ENCODE measurements at regions not wholly inside any gene's neighbourhood (a gene's known extent, or its start where the extent isn't known, plus 50 kb on each side); places are given as distances from the start of the nearest gene placed in this dataset.

DNA sequence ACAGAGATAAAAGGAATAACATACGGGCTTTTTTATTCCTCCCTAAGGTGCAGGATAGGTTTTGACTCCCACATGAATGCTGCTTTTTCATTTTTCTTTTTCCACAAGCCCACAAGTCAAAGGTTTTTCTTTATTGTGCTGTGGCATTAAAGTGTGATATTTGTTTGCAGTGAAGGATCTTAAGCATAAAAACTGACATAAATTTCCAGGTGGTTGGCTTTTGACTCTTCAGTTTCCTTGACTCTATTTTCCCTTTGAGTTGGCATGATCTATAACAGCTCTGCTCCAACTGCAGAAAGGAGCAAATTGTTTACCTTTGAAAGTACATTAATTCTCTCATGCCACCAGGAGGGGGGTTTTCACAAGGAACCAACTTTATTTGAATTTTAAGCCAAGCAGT, 326.2 kb upstream of the FAM98A start:
- Mint-ChIP-seq H3K27ac (no peak overlapping the region), H3K36me3 (no peaks in the 10 kb centered on the region), H3K4me1 (no peaks in the 10 kb centered on the region), H3K9me3 (peaks cover 0 to 4% (median 1%) of the 10 kb centered on the region in 7 donors), H3K4me3 (no peak overlapping the region), H3K27me3 (ENCODE audit: low read depth in 3 of 3) (peaks cover 0 to 4% (median 0%) of the 10 kb centered on the region in 3 donors)
- Histone ChIP-seq H4K20me1 (ENCODE audit: insufficient read depth, low read length) (no peaks in the 10 kb centered on the region), H3K36me3 (replicated peaks in 1 of 2; ENCODE audit: control insufficient read depth in 1 of 2, insufficient read depth in 2 of 2, low read length in 2 of 2) (no peaks in the 10 kb centered on the region), H3K4me2 (replicated peaks; ENCODE audit: extremely low read depth, low read length, poor library complexity, severe bottlenecking) (no peak overlapping the region), H3K9ac (ENCODE audit: insufficient read depth, low read length, poor library complexity, severe bottlenecking) (no peak overlapping the region), H3K4me3 (replicated peaks in 1 of 3; ENCODE audit: low read depth in 2 of 3, low read length in 3 of 3) (no peak overlapping the region), H2AFZ (ENCODE audit: insufficient read depth, low read depth, low read length, poor library complexity, severe bottlenecking) (no peak overlapping the region), H3K27me3 (ENCODE audit: control insufficient read depth in 2 of 2, insufficient read depth in 2 of 2, low read length in 2 of 2) (no peaks in the 10 kb centered on the region), H3K79me2 (ENCODE audit: insufficient read depth, low read length) (no peaks in the 10 kb centered on the region), H3K27ac (ENCODE audit: low read depth in 1 of 2, low read length in 2 of 2) (no peak overlapping the region), H3K4me1 (ENCODE audit: control insufficient read depth in 1 of 2, insufficient read depth in 2 of 2, low read length in 2 of 2) (no peaks in the 10 kb centered on the region), H3K9me3 (replicated peaks in 1 of 2; ENCODE audit: control insufficient read depth in 1 of 2, insufficient read depth in 1 of 2, low read length in 2 of 2) (no peaks in the 10 kb centered on the region)
- no peak for TF ChIP-seq CTCF (IDR thresholded peaks at IDR 0.05)
- intact Hi-C loops (cut with micrococcal nuclease), result no loop called here
- no CpG with 5 or more reads among the region's 1 CpG for WGBS (ENCODE audit: insufficient coverage)
- no peak for DNase-seq

- Histone ChIP-seq H3K4me1 (ENCODE audit: control insufficient read depth in 1 of 2, insufficient read depth in 2 of 2, low read length in 2 of 2) (no peaks in the 10 kb centered on the region), H3K4me2 (replicated peaks; ENCODE audit: extremely low read depth, low read length, poor library complexity, severe bottlenecking) (no peak overlapping the region), H3K79me2 (ENCODE audit: insufficient read depth, low read length) (no peaks in the 10 kb centered on the region), H4K20me1 (ENCODE audit: insufficient read depth, low read length) (no peaks in the 10 kb centered on the region), H3K9me3 (replicated peaks in 1 of 2; ENCODE audit: control insufficient read depth in 1 of 2, insufficient read depth in 1 of 2, low read length in 2 of 2) (no peaks in the 10 kb centered on the region), H2AFZ (ENCODE audit: insufficient read depth, low read depth, low read length, poor library complexity, severe bottlenecking) (no peak overlapping the region), H3K27ac (ENCODE audit: low read depth in 1 of 2, low read length in 2 of 2) (no peak overlapping the region), H3K27me3 (ENCODE audit: control insufficient read depth in 2 of 2, insufficient read depth in 2 of 2, low read length in 2 of 2) (no peaks in the 10 kb centered on the region), H3K4me3 (replicated peaks in 1 of 3; ENCODE audit: low read depth in 2 of 3, low read length in 3 of 3) (no peak overlapping the region), H3K9ac (ENCODE audit: insufficient read depth, low read length, poor library complexity, severe bottlenecking) (no peak overlapping the region), H3K36me3 (replicated peaks in 1 of 2; ENCODE audit: control insufficient read depth in 1 of 2, insufficient read depth in 2 of 2, low read length in 2 of 2) (no peaks in the 10 kb centered on the region)
- H3K27ac Mint-ChIP-seq, result no peak overlapping the region
- DNase-seq, result no peak
- intact Hi-C loops (cut with micrococcal nuclease), result no loop called here
- peaks cover 0 to 2% (median 0%) of the 10 kb centered on the region in 3 donors for H3K27me3 Mint-ChIP-seq (ENCODE audit: low read depth in 3 of 3)
- no peaks in the 10 kb centered on the region for H3K36me3 Mint-ChIP-seq
- peaks cover 0 to 5% (median 2%) of the 10 kb centered on the region in 7 donors for H3K9me3 Mint-ChIP-seq
- WGBS (ENCODE audit: insufficient coverage), result 100% methylated on average over 1 of the region's 3 CpGs
- no peak overlapping the region for H3K4me3 Mint-ChIP-seq
- no peaks in the 10 kb centered on the region for H3K4me1 Mint-ChIP-seq
- TF ChIP-seq CTCF (IDR thresholded peaks at IDR 0.05), result no peak
These were observed 325.6 kb upstream of the FAM98A start for GRCh38 chr2:33924586-33925169.

Measured in CD14-positive monocyte (primary cell).